Kidney epithelial cell (primary cell): ENCODE measurements at regions not wholly inside any gene's neighbourhood (a gene's known extent, or its start where the extent isn't known, plus 50 kb on each side); places are given as distances from the start of the nearest gene placed in this dataset.
"Not testable (repeated sequence)": the region's sequence is repeated elsewhere in the genome, so short reads cannot be mapped to it uniquely, and the experiment has no call there.

Experiments used
- DNase-seq: peaks from one replicate; pipeline ENCODE4 v3.0.0-alpha.2; 2010; ENCODE audit warnings: low read depth
- H3K27me3 ChIP-seq: 2 replicates; pipeline ENCODE4 v1.6.0; 2011; ENCODE audit warnings: low read length; ENCODE audit not compliant: control insufficient read depth, insufficient read depth
- H3K36me3 ChIP-seq: 2 replicates; pipeline ENCODE4 v1.5.1; 2011; ENCODE audit warnings: low read length; ENCODE audit not compliant: control insufficient read depth, insufficient read depth
- H3K4me3 ChIP-seq: 2 replicates; pipeline ENCODE4 v1.5.1; 2011; ENCODE audit warnings: low read depth, mild to moderate bottlenecking, control low read depth, low read length
- CTCF ChIP-seq: IDR thresholded peaks from 2 replicates; pipeline ENCODE4 v1.5.1; 2011; ENCODE audit warnings: mild to moderate bottlenecking, moderate library complexity, low read length, control low read depth, inconsistent platforms; ENCODE audit not compliant: insufficient read depth, poor library complexity, severe bottlenecking

GRCh38 chr15:56568466-56569167 is 103.7 kb upstream of the MNS1 start:
- no peak for TF ChIP-seq CTCF
- no peak for DNase-seq
- Histone ChIP-seq H3K36me3 (no peaks in the 10 kb centered on the region), H3K4me3 (no peak overlapping the region), H3K27me3 (no peaks in the 10 kb centered on the region)

DNA sequence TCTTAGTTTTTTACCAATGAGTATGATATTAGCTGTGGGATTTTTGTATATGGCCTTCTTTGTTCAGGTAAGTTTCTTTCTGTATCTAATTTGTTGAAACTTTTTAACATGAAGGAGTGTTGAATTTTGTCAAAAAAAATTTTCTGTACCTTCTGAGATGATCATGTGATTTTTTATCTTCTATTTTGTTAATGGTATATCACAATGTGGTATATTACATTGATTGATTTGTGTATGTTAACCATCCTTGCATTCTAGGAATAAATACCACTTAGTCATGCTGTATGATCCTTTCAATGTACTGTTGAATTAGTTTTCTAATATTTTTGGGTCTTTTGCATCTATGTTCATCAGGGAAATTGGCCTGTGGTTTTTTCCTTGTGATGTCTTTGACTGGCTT is 92.5 kb upstream of the MNS1 start:
- Histone ChIP-seq H3K27me3 (no peaks in the 10 kb centered on the region), H3K36me3 (no peaks in the 10 kb centered on the region), H3K4me3 (no peak overlapping the region)
- no peak for TF ChIP-seq CTCF
- DNase-seq, result no peak

DNA sequence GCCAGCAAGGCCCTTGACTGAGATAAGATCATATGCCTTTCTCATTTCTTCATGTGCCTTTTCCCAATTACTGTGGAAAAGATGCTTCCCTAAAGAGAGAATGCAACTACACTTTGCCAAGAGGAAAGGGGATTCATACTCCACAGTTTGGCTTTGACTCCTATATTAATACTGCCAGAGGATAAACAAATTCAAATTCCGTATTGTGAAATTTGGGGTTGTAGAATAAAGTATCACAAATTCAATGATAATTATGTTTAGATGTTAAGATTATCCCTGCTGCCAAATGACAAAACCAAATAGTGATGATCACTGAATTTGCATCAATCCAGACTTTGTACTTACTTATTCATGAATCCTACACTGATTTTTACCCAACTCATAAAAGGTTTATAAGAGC is 88.5 kb upstream of the MNS1 start:
- H3K36me3 ChIP-seq, result no peaks in the 10 kb centered on the region
- no peak for TF ChIP-seq CTCF
- H3K4me3 ChIP-seq, result no peak overlapping the region
- no peak for DNase-seq
- no peaks in the 10 kb centered on the region for H3K27me3 ChIP-seq

DNA sequence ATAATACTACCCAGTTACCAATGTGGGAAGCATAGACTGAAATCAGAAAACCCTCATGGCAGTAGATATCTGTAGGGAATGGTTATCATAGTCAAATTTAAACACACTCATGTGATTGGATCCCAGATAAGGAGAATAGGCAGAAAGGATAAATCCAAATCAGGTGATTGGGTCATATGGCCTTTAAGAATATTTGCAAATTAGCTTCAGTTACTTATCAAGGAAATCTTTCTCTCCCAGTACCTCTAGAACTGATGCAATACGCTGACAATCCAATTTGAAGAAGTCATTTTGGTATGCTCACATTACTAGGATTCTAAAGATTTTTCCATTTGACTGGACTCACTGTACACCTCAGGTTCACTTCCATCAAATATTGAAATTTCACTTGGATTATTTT is 87.7 kb upstream of the MNS1 start:
- DNase-seq, result no peak
- H3K36me3 ChIP-seq, result no peaks in the 10 kb centered on the region

DNA sequence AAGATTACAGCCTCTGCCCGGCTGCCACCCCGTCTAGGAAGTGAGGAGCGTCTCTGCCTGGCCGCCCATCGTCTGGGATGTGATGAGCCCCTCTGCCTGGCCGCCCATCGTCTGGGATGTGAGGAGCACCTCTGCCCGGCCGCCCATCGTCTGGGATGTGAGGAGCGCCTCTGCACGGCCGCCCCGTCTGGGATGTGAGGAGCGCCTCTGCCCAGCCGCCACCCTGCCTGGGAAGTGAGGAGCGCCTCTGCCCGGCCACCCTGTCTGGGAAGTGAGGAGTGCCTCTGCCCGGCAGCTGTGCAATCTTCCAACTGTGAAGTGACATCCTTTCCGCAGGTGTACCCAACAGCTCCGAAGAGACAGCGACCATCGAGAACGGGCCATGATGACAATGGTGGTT is 75.6 kb upstream of the MNS1 start:
- DNase-seq, H3K4me3 ChIP-seq, H3K36me3 ChIP-seq, H3K27me3 ChIP-seq: not testable (repeated sequence)

More for the DNA sequence above, 87.7 kb upstream of the MNS1 start:
- H3K27me3 ChIP-seq, result no peaks in the 10 kb centered on the region
- no peak overlapping the region for H3K4me3 ChIP-seq
- no peak for TF ChIP-seq CTCF

- H3K36me3 ChIP-seq, H3K4me3 ChIP-seq, H3K27me3 ChIP-seq, DNase-seq: not testable (repeated sequence)
Measured at GRCh38 chr15:56540157-56540556, 75.2 kb upstream of the MNS1 start.

GRCh38 chr15:56538901-56539545 is 74.1 kb upstream of the MNS1 start:
- no peaks in the 10 kb centered on the region for H3K36me3 ChIP-seq

More at GRCh38 chr15:56538901-56539545, 74.1 kb upstream of the MNS1 start:
- no peak for TF ChIP-seq CTCF
- Histone ChIP-seq H3K27me3 (no peaks in the 10 kb centered on the region), H3K4me3 (no peak overlapping the region)
- no peak for DNase-seq
